B cell (primary cell): ENCODE measurements at regions not wholly inside any gene's neighbourhood (a gene's known extent, or its start where the extent isn't known, plus 50 kb on each side); places are given as distances from the start of the nearest gene placed in this dataset.

Source experiments
- ATAC-seq: fragments of 200-7000 bp; cut with Tn5 transposase; one replicate; pipeline ENCODE4 v1.10.0; 2021; ENCODE audit warnings: low read depth, mild to moderate bottlenecking, moderate number of reproducible peaks, moderate library complexity
- CTCF ChIA-PET: fragments of 350-600 bp; sonication (Branson Sonifier 250); formaldehyde crosslinking; loops from one replicate; lab custom pipeline; 2021; ENCODE audit warnings: antibody characterized with exemption, inconsistent platforms; lab: Charles Lee
- POLR2A ChIA-PET: fragments of 350-600 bp; sonication (Branson Sonifier 250); formaldehyde crosslinking; loops from one replicate; lab custom pipeline; 2021; ENCODE audit warnings: antibody characterized with exemption; lab: Charles Lee
- DNase-seq: peaks from one replicate; pipeline ENCODE4 v3.0.0; 2013
- H2AFZ ChIP-seq: 2 replicates; pipeline ENCODE4 v1.6.1; 2012; ENCODE audit warnings: mild to moderate bottlenecking, low read depth, low read length; ENCODE audit not compliant: insufficient read depth, poor library complexity, severe bottlenecking
- H3K27ac ChIP-seq, 2 donors: 1 replicate in 1 of 2; 2 replicates in 1 of 2; pipeline ENCODE4 v1.5.1; 2012 to 2013; ENCODE audit warnings: low read length in 2 of 2, mild to moderate bottlenecking in 2 of 2, moderate library complexity in 1 of 2
- H3K27me3 ChIP-seq, 4 experiments: fragments of 200-600 bp in 1 of 4; sonication (generic) in 1 of 4; replicated peaks in 1 of 4; 1 replicate in 2 of 4; 2 replicates in 2 of 4; pipeline versions ENCODE4 v1.6.1 to v1.7.0; 2013 to 2016; ENCODE audit warnings: low read length in 3 of 4, mild to moderate bottlenecking in 2 of 4, mixed read lengths in 1 of 4, moderate library complexity in 1 of 4; ENCODE audit not compliant: insufficient read depth in 4 of 4, control insufficient read depth in 3 of 4; ENCODE audit errors: control extremely low read depth in 1 of 4
- H3K36me3 ChIP-seq, 2 experiments: replicated peaks in 1 of 2; 1 replicate in 1 of 2; 2 replicates in 1 of 2; pipeline versions ENCODE4 v1.6.1 to v1.7.1; 2013; ENCODE audit warnings: low read length in 1 of 2; ENCODE audit not compliant: insufficient read depth in 2 of 2, control insufficient read depth in 1 of 2; ENCODE audit errors: control extremely low read depth in 1 of 2, extremely low read depth in 1 of 2
- H3K4me1 ChIP-seq, 2 donors: fragments of 200-600 bp in 1 of 2; sonication (generic) in 1 of 2; 1 replicate in 1 of 2; 2 replicates in 1 of 2; pipeline versions ENCODE4 v1.5.1 to v1.6.1; 2013 to 2017; ENCODE audit warnings: low read length in 2 of 2; ENCODE audit not compliant: control insufficient read depth in 2 of 2, insufficient read depth in 2 of 2
- H3K4me2 ChIP-seq: replicated peaks from 2 replicates; pipeline ENCODE3; 2012; ENCODE audit warnings: mild to moderate bottlenecking, low read depth, low read length; ENCODE audit not compliant: poor library complexity, severe bottlenecking
- H3K4me3 ChIP-seq, 5 experiments: fragments of 200-600 bp in 1 of 5; sonication (generic) in 1 of 5; 1 replicate in 3 of 5; 2 replicates in 2 of 5; pipeline versions ENCODE4 v1.5.1 to v1.7.0; 2011 to 2016; ENCODE audit warnings: low read length in 4 of 5, mild to moderate bottlenecking in 4 of 5, low read depth in 2 of 5, control low read depth in 1 of 5, moderate library complexity in 1 of 5; ENCODE audit not compliant: insufficient read depth in 1 of 5; ENCODE audit errors: control extremely low read depth in 1 of 5, extremely low read depth in 1 of 5
- H3K79me2 ChIP-seq: fragments of 200-600 bp; sonication (generic); one replicate; pipeline ENCODE4 v1.6.0; 2016; ENCODE audit warnings: low read length; ENCODE audit not compliant: control insufficient read depth, insufficient read depth
- H3K9ac ChIP-seq: fragments of 200-600 bp; sonication (generic); 2 replicates; pipeline ENCODE4 v1.6.1; 2017; ENCODE audit warnings: mild to moderate bottlenecking, low read length, moderate library complexity
- H3K9me3 ChIP-seq, 3 donors: one replicate each; pipeline versions ENCODE4 v1.6.1 to v1.7.1; 2013; ENCODE audit warnings: low read length in 2 of 3; ENCODE audit not compliant: control insufficient read depth in 2 of 3, insufficient read depth in 1 of 3; ENCODE audit errors: control extremely low read depth in 1 of 3
- H4K20me1 ChIP-seq: 2 replicates; pipeline ENCODE4 v1.6.0; 2012; ENCODE audit warnings: mild to moderate bottlenecking, low read length; ENCODE audit not compliant: insufficient read depth, control insufficient read depth, poor library complexity, severe bottlenecking
- H3K27ac Mint-ChIP-seq: one replicate; pipeline ENCODE4 v1.8.0; 2021; ENCODE audit warnings: mixed read lengths
- H3K27me3 Mint-ChIP-seq: one replicate; pipeline ENCODE4 v1.8.0; 2021; ENCODE audit warnings: mixed read lengths
- H3K4me1 Mint-ChIP-seq: one replicate; pipeline ENCODE4 v1.8.0; 2021; ENCODE audit warnings: mixed read lengths
- H3K4me3 Mint-ChIP-seq: one replicate; pipeline ENCODE4 v1.8.0; 2021; ENCODE audit warnings: mixed read lengths
- H3K9me3 Mint-ChIP-seq: one replicate; pipeline ENCODE4 v1.8.0; 2022; ENCODE audit warnings: mixed read lengths; ENCODE audit not compliant: insufficient read depth
- CTCF ChIP-seq: fragments of 200-600 bp; IDR thresholded peaks from one replicate; pipeline ENCODE4 v1.8.0; 2022; ENCODE audit warnings: antibody characterized with exemption, mild to moderate bottlenecking
- EZH2 ChIP-seq: IDR thresholded peaks from 2 replicates; pipeline ENCODE4 v1.6.1; 2012; ENCODE audit warnings: borderline replicate concordance, low read depth, mild to moderate bottlenecking, moderate library complexity, low read length; ENCODE audit not compliant: insufficient read depth, poor library complexity, severe bottlenecking
- WGBS: methylation state at CpG from one replicate; pipeline ENCODE4 v1.1.5; 2013; ENCODE audit warnings: missing lambda C conversion rate; ENCODE audit not compliant: insufficient coverage; 5-methylcytosine and 5-hydroxymethylcytosine counted together
- intact Hi-C: fragments of 100-400 bp; cut with micrococcal nuclease; formaldehyde crosslinking; loops from one replicate; pipeline ENCODE4 v1.10.0; 2022

GRCh38 chr2:103232865-103233264 lies 471.0 kb downstream of the TMEM182 start:
- Histone ChIP-seq H3K27ac (no peak overlapping the region), H3K79me2 (no peaks in the 10 kb centered on the region), H3K36me3 (no peaks in the 10 kb centered on the region), H3K9me3 (no peaks in the 10 kb centered on the region), H3K4me2 (no peak overlapping the region), H4K20me1 (no peaks in the 10 kb centered on the region), H3K27me3 (no peaks in the 10 kb centered on the region), H3K4me3 (no peak overlapping the region), H3K9ac (no peak overlapping the region), H2AFZ (no peak overlapping the region), H3K4me1 (no peaks in the 10 kb centered on the region)
- 90% methylated on average over 3 of the region's 4 CpGs for WGBS
- intact Hi-C loops: no loop called here
- no peak for TF ChIP-seq EZH2
- ATAC-seq (no peak), DNase-seq (no peak)
- no peak overlapping the region for H3K4me3 Mint-ChIP-seq
- ChIA-PET CTCF (no interaction called here), POLR2A (no interaction called here)
- no peaks in the 10 kb centered on the region for H3K9me3 Mint-ChIP-seq
- no peaks in the 10 kb centered on the region for H3K27me3 Mint-ChIP-seq
- H3K4me1 Mint-ChIP-seq: no peaks in the 10 kb centered on the region
- H3K27ac Mint-ChIP-seq: no peak overlapping the region

- intact Hi-C loops: no loop called here
- ATAC-seq: no peak
- no peak overlapping the region for H3K4me3 ChIP-seq
- H3K9me3 ChIP-seq: no peaks in the 10 kb centered on the region
- no peak overlapping the region for H3K4me2 ChIP-seq
- no peaks in the 10 kb centered on the region for H4K20me1 ChIP-seq
- H3K4me1 ChIP-seq: no peaks in the 10 kb centered on the region
- H3K36me3 ChIP-seq: no peaks in the 10 kb centered on the region
- no peaks in the 10 kb centered on the region for H3K9me3 Mint-ChIP-seq
- CTCF ChIA-PET: no interaction called here
- H3K27ac ChIP-seq: no peak overlapping the region
- POLR2A ChIA-PET: no interaction called here
- H3K27me3 ChIP-seq: no peaks in the 10 kb centered on the region
- no peaks in the 10 kb centered on the region for H3K79me2 ChIP-seq
- no peak overlapping the region for H3K27ac Mint-ChIP-seq
- no peak overlapping the region for H3K9ac ChIP-seq
- TF ChIP-seq CTCF (no peak), EZH2 (no peak)
- no peaks in the 10 kb centered on the region for H3K27me3 Mint-ChIP-seq
- H2AFZ ChIP-seq: no peak overlapping the region
- H3K4me3 Mint-ChIP-seq: no peak overlapping the region
- no CpG with 5 or more reads among the region's 1 CpG for WGBS
- no peaks in the 10 kb centered on the region for H3K4me1 Mint-ChIP-seq
- DNase-seq: no peak
Measured at GRCh38 chr2:103233691-103234090, 471.9 kb downstream of the TMEM182 start.
